Immature natural killer cell (primary cell): ENCODE measurements at regions not wholly inside any gene's neighbourhood (a gene's known extent, or its start where the extent isn't known, plus 50 kb on each side); places are given as distances from the start of the nearest gene placed in this dataset.
"Not testable (repeated sequence)": the region's sequence is repeated elsewhere in the genome, so short reads cannot be mapped to it uniquely, and the experiment has no call there.

Experiments
- DNase-seq, 3 donors: peaks; one replicate each; pipeline ENCODE4 v3.0.0; 2022; ENCODE audit warnings: mixed read lengths in 1 of 3
- H3K27ac Mint-ChIP-seq, 6 donors: one replicate each; pipeline ENCODE4 v1.8.0; 2020; ENCODE audit warnings: mixed read lengths in 6 of 6, mild to moderate bottlenecking in 5 of 6, inconsistent platforms in 4 of 6, moderate library complexity in 3 of 6
- H3K27me3 Mint-ChIP-seq, 3 donors: one replicate each; pipeline ENCODE4 v1.8.0; 2020 to 2021; ENCODE audit warnings: low read depth in 3 of 3, mild to moderate bottlenecking in 3 of 3, mixed read lengths in 3 of 3, moderate library complexity in 3 of 3, inconsistent platforms in 1 of 3
- H3K36me3 Mint-ChIP-seq, 3 donors: one replicate each; pipeline ENCODE4 v1.8.0; 2020; ENCODE audit warnings: mixed read lengths in 3 of 3, inconsistent platforms in 2 of 3, mild to moderate bottlenecking in 2 of 3
- H3K4me1 Mint-ChIP-seq, 2 donors: one replicate each; pipeline ENCODE4 v1.8.0; 2020; ENCODE audit warnings: inconsistent platforms in 2 of 2, mild to moderate bottlenecking in 2 of 2, mixed read lengths in 2 of 2, moderate library complexity in 1 of 2
- H3K4me3 Mint-ChIP-seq, 5 donors: one replicate each; pipeline ENCODE4 v1.8.0; 2020; ENCODE audit warnings: mild to moderate bottlenecking in 5 of 5, mixed read lengths in 5 of 5, inconsistent platforms in 3 of 5, moderate library complexity in 3 of 5
- H3K9me3 Mint-ChIP-seq, 6 donors: one replicate each; pipeline ENCODE4 v1.8.0; 2020; ENCODE audit warnings: mild to moderate bottlenecking in 6 of 6, mixed read lengths in 6 of 6, inconsistent platforms in 4 of 6, moderate library complexity in 3 of 6

DNA sequence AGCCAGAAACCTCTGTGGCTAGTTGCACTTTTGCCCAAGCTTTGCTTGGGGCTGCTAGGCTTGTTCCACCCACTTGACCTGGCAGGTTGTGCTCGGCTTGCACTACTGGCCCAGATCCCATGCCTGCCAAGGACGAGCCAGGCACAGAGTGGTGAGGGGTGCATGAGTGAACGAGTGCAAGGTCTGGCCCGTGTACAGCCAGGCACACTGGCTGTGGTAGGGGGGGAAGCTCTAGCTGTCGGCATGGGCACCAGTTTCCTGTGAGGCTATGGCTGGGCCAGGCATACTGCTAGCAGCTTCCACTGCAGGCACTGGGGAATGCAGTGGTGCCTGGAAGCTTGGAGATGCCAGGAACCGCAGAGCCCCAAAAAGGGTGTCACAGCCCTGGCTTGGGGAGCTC lies 210.4 kb downstream of the AKAIN1 start:
- H3K4me3 Mint-ChIP-seq, result no peak overlapping the region
- H3K9me3 Mint-ChIP-seq, result peaks cover 5 to 21% (median 11%) of the 10 kb centered on the region in 6 donors
- peaks cover 0 to 4% (median 0%) of the 10 kb centered on the region in 3 donors for H3K27me3 Mint-ChIP-seq
- H3K36me3 Mint-ChIP-seq, result no peaks in the 10 kb centered on the region
- H3K4me1 Mint-ChIP-seq, result no peaks in the 10 kb centered on the region
- no peak overlapping the region for H3K27ac Mint-ChIP-seq
- no peak for DNase-seq

GRCh38 chr18:4986066-4986465 lies 211.0 kb downstream of the AKAIN1 start:
- no peak for DNase-seq
- Mint-ChIP-seq H3K4me1 (no peaks in the 10 kb centered on the region), H3K4me3 (no peak overlapping the region), H3K36me3 (no peaks in the 10 kb centered on the region), H3K27ac (no peak overlapping the region), H3K9me3 (peaks cover 5 to 25% (median 10%) of the 10 kb centered on the region in 6 donors), H3K27me3 (peaks cover 0 to under 1% (median 0%) of the 10 kb centered on the region in 3 donors)

- H3K27ac Mint-ChIP-seq, result no peak overlapping the region
- H3K9me3 Mint-ChIP-seq, result peaks cover 11 to 38% (median 17%) of the 10 kb centered on the region in 6 donors
- no peaks in the 10 kb centered on the region for H3K27me3 Mint-ChIP-seq
- no peaks in the 10 kb centered on the region for H3K4me1 Mint-ChIP-seq
- H3K4me3 Mint-ChIP-seq, result no peak overlapping the region
- H3K36me3 Mint-ChIP-seq, result peaks cover 0 to 6% (median 0%) of the 10 kb centered on the region in 3 donors
- no peak for DNase-seq
Measured at GRCh38 chr18:4961121-4961909, 235.7 kb downstream of the AKAIN1 start.

- H3K27ac Mint-ChIP-seq, result no peak overlapping the region
- H3K4me3 Mint-ChIP-seq, result no peak overlapping the region
- H3K4me1 Mint-ChIP-seq, result no peaks in the 10 kb centered on the region
- H3K27me3 Mint-ChIP-seq, result no peaks in the 10 kb centered on the region
- no peak for DNase-seq
- peaks cover 0 to 6% (median 0%) of the 10 kb centered on the region in 3 donors for H3K36me3 Mint-ChIP-seq
- H3K9me3 Mint-ChIP-seq, result peaks cover 14 to 37% (median 17%) of the 10 kb centered on the region in 6 donors
Measured at GRCh38 chr18:4960578-4960977, 236.5 kb downstream of the AKAIN1 start.

DNA sequence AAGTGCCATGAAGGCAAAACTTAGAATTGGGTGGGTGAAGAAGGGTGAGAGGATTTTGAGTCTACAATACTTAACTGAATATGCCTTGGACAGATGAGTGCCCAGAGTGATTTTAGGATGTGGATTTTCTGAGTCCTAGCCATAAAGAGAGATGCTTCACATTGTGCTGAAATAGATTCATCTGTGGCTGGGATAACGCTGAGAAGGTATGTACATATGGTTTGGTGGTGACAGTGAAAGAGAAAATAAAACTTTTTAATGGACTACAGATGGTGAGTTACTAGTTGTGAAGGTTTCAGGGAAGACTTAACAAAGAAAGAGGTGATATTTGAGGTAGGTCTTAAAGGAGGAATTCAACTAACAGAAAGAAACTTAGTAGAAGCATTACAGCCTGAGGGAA lies 265.8 kb downstream of the AKAIN1 start:
- Mint-ChIP-seq H3K27ac (no peak overlapping the region), H3K36me3 (peaks cover 0 to 3% (median 0%) of the 10 kb centered on the region in 3 donors), H3K4me3 (no peak overlapping the region)

DNA sequence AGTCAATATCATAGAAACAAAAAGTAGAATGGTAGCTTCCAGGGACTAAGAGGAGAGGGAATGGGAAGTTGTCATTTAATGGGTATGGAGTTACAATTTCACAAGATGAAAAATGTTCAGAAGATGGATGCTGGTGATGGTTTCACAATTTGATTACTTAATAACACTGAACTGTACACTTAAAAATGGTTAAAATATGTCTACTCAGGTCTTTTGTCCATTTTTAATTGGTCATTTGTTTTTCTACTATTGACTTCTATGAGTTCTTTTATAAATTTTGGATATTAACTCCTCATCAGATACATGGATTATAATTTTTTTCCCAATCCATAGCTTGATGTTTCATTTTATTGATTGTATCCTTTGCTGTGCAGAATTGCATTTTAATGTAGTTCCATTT lies 275.5 kb downstream of the AKAIN1 start:
- H3K27ac Mint-ChIP-seq, result no peak overlapping the region
- no peaks in the 10 kb centered on the region for H3K4me1 Mint-ChIP-seq
- H3K9me3 Mint-ChIP-seq, result peaks cover 11 to 32% (median 17%) of the 10 kb centered on the region in 6 donors
- H3K4me3 Mint-ChIP-seq, result no peak overlapping the region
- peaks cover 0 to 3% (median 0%) of the 10 kb centered on the region in 3 donors for H3K36me3 Mint-ChIP-seq
- peaks cover 0 to 5% (median 1%) of the 10 kb centered on the region in 3 donors for H3K27me3 Mint-ChIP-seq
- no peak for DNase-seq

More for the DNA sequence above, 265.8 kb downstream of the AKAIN1 start:
- peaks cover 9 to 48% (median 12%) of the 10 kb centered on the region in 6 donors for H3K9me3 Mint-ChIP-seq
- H3K4me1 Mint-ChIP-seq, result no peaks in the 10 kb centered on the region
- peaks cover 0 to 1% (median 0%) of the 10 kb centered on the region in 3 donors for H3K27me3 Mint-ChIP-seq
- DNase-seq, result no peak

DNA sequence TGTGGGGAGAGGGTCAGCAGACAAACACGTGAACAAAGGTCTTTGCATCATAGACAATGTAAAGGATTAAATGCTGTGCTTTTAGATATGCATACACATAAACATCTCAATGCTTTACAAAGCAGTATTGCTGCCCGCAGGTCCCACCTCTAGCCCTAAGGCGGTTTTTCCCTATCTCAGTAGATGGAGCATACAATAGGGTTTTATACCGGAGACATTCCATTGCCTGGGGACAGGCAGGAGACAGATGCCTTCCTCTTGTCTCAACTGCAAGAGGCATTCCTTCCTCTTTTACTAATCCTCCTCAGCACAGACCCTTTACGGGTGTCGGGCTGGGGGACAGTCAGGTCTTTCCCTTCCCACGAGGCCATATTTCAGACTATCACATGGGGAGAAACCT lies 279.5 kb downstream of the AKAIN1 start:
- not testable (repeated sequence) for H3K4me3 Mint-ChIP-seq, H3K36me3 Mint-ChIP-seq, H3K27ac Mint-ChIP-seq, H3K27me3 Mint-ChIP-seq, DNase-seq, H3K4me1 Mint-ChIP-seq
- H3K9me3 Mint-ChIP-seq, result peaks cover 10 to 41% (median 16%) of the 10 kb centered on the region in 6 donors

GRCh38 chr18:4908328-4908727 lies 288.7 kb downstream of the AKAIN1 start:
- Mint-ChIP-seq H3K27me3 (no peaks in the 10 kb centered on the region), H3K36me3 (no peaks in the 10 kb centered on the region), H3K4me1 (no peaks in the 10 kb centered on the region), H3K9me3 (peaks cover 4 to 42% (median 10%) of the 10 kb centered on the region in 6 donors), H3K27ac (no peak overlapping the region), H3K4me3 (no peak overlapping the region)
- DNase-seq, result no peak

GRCh38 chr18:4906856-4907255 lies 290.2 kb downstream of the AKAIN1 start:
- Mint-ChIP-seq H3K4me1 (no peaks in the 10 kb centered on the region), H3K27ac (no peak overlapping the region)

DNA sequence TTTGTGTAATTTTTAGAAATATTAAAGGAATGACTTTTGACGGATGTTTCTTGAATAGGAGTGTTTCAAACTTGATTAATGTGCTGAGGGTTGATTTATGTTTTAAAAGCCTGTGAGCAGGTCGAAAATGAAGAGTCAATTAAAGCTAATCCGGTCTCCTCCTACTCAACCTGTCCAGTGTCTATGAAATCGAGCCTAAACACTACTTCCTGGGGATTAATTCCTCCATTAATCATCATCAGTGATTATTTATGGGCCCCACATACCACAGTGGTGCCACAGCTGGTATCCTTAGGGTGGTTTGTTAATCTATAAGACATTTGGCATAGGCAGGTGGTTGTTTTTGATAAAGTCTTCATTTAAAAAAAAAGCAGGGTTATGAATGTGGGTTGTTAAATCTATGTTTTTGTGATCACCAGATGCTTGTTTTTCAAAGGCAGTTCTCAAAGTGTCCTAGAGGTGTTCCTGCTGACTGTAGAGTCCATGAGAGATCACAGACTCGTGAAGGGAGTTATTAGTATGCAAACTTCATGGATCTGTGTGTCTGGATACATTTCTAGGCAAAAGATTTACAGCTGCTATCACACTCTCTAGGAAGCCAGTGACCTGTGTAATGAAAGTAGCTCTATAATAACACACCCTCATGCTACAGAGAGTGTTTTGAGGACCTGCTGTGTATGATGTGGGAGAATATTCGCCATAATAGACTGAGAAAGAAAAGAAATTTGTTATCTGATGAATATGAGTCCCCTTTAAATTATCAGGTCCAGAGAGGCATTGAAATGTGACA lies 308.6 kb downstream of the AKAIN1 start:
- no peak for DNase-seq
- Mint-ChIP-seq H3K9me3 (peaks cover 7 to 35% (median 25%) of the 10 kb centered on the region in 6 donors), H3K27me3 (peaks cover 0 to 2% (median 0%) of the 10 kb centered on the region in 3 donors), H3K36me3 (no peaks in the 10 kb centered on the region), H3K27ac (no peak overlapping the region), H3K4me3 (no peak overlapping the region), H3K4me1 (no peaks in the 10 kb centered on the region)

More at GRCh38 chr18:4906856-4907255, 290.2 kb downstream of the AKAIN1 start:
- Mint-ChIP-seq H3K4me3 (no peak overlapping the region), H3K9me3 (peaks cover 2 to 38% (median 10%) of the 10 kb centered on the region in 6 donors), H3K36me3 (no peaks in the 10 kb centered on the region), H3K27me3 (no peaks in the 10 kb centered on the region)
- DNase-seq, result no peak

DNA sequence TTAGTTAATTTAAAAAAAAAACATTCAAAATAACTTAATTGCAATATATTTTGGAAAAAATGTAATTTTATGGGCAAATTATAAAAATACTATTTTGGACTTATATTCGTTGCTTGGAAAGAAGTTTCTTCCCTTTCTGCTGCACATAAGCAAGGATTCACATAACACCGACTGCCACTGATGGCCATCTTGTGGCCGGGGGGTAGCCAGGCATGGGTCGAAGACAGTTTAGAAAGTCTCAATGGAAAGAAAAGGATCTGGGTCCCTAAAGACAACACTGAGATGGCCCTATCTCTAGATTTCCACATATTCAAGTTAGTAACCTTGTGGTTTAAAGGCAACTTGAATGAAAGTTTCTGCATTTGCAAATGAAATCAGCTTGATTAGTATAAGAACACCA lies 318.6 kb downstream of the AKAIN1 start:
- H3K27me3 Mint-ChIP-seq, result peaks cover 0 to 1% (median 0%) of the 10 kb centered on the region in 3 donors
- H3K9me3 Mint-ChIP-seq, result peaks cover 17 to 42% (median 25%) of the 10 kb centered on the region in 6 donors
- H3K4me1 Mint-ChIP-seq, result no peaks in the 10 kb centered on the region
- DNase-seq, result no peak
- no peaks in the 10 kb centered on the region for H3K36me3 Mint-ChIP-seq
- H3K4me3 Mint-ChIP-seq, result no peak overlapping the region
- H3K27ac Mint-ChIP-seq, result no peak overlapping the region

GRCh38 chr18:4871197-4871596 lies 325.9 kb downstream of the AKAIN1 start:
- Mint-ChIP-seq H3K9me3 (peaks cover 11 to 52% (median 30%) of the 10 kb centered on the region in 6 donors), H3K27me3 (peaks cover 1 to 2% (median 1%) of the 10 kb centered on the region in 3 donors), H3K27ac (no peak overlapping the region), H3K36me3 (no peaks in the 10 kb centered on the region), H3K4me3 (no peak overlapping the region), H3K4me1 (no peaks in the 10 kb centered on the region)
- DNase-seq, result no peak

DNA sequence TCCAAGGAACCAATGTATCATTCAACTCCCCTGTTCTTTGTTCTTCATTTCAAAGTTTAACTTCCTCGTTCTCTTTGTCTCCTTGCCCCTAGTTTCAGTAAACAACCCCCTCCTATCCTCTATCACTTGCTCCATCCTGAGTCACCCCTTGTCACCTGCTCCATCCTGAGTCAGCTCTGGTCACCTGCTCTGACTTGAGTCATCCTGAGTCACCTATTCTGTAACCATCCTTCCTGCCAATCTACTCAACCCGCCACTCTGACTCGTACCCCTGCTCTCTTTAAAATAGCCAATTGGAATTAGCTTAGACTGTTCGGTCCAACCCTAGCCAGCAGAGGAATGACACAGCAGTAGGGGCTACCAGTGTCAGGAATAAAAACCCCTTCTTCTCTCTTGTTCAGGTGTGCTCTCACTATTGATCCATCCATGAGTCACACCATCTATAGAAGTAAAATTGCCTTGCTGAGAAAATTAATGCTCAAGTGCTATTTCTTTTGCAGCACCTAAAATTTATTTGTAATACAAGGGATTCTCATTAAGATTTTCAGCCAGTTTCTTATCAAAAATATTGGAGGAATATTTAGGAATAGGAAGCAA lies 326.8 kb downstream of the AKAIN1 start:
- peaks cover 14 to 53% (median 37%) of the 10 kb centered on the region in 6 donors for H3K9me3 Mint-ChIP-seq

DNA sequence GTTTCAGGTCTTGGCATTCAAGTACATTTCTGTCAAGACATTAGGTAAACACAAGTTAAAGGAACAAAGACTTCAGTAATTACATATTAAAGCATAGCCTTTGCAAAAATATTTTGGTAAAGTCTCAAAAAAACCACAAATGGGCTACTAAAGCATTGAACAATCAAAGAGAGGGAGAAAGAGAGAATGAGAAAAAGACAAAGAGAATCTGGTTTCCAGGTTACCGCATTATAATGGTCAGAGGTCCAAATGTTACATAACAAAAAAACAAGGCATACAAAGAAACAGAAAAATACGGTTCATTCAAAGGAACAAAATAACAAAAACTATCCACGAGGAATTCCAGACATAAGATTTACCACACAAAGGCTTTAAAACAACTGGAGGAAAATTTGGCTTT lies 327.9 kb downstream of the AKAIN1 start:
- peaks cover 14 to 49% (median 35%) of the 10 kb centered on the region in 6 donors for H3K9me3 Mint-ChIP-seq
- H3K4me1 Mint-ChIP-seq, result no peaks in the 10 kb centered on the region
- H3K27ac Mint-ChIP-seq, result no peak overlapping the region
- no peaks in the 10 kb centered on the region for H3K36me3 Mint-ChIP-seq
- no peak for DNase-seq
- peaks cover 0 to 2% (median 1%) of the 10 kb centered on the region in 3 donors for H3K27me3 Mint-ChIP-seq
- H3K4me3 Mint-ChIP-seq, result no peak overlapping the region

More for the DNA sequence above, 326.8 kb downstream of the AKAIN1 start:
- H3K27ac Mint-ChIP-seq, result no peak overlapping the region
- no peaks in the 10 kb centered on the region for H3K4me1 Mint-ChIP-seq
- no peaks in the 10 kb centered on the region for H3K36me3 Mint-ChIP-seq
- DNase-seq, result no peak
- no peak overlapping the region for H3K4me3 Mint-ChIP-seq
- peaks cover 1 to 2% (median 1%) of the 10 kb centered on the region in 3 donors for H3K27me3 Mint-ChIP-seq
